ENCODE measurements at regions not wholly inside any gene's neighbourhood (a gene's known extent, or its start where the extent isn't known, plus 50 kb on each side); places are given as distances from the start of the nearest gene placed in this dataset.

DNA sequence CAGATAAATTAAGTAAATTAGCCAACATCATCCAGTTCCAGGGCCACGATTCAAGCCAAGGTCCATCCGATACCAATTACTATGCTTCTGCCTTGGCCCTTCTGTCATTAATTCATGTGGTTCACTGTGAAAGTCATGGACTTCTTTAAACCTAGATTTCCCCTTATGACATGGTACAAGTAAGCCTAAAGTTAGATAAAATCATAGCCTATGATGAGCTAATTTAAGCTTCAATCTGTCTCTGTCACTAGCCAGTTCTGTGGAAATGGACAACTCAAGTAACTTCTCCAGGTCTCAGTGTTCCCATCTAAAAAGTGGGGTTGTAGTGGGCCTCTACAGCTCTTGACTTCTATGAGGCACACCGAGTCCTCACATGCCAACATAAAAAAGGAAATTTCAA is 225.5 kb upstream of the MARCKS start:
- intact Hi-C loops (cut with DNase I), result no loop called here
- Histone ChIP-seq H3K27me3 (no peaks in the 10 kb centered on the region), H3K4me3 (no peak overlapping the region), H3K36me3 (no peaks in the 10 kb centered on the region), H3K9me3 (no peaks in the 10 kb centered on the region), H3K27ac (no peak overlapping the region), H3K4me1 (ENCODE audit: insufficient read depth) (peaks cover 2% of the 10 kb centered on the region)
- no peak for TF ChIP-seq EP300 (IDR thresholded peaks at IDR 0.05)
- TF ChIP-seq, protein P1, sequence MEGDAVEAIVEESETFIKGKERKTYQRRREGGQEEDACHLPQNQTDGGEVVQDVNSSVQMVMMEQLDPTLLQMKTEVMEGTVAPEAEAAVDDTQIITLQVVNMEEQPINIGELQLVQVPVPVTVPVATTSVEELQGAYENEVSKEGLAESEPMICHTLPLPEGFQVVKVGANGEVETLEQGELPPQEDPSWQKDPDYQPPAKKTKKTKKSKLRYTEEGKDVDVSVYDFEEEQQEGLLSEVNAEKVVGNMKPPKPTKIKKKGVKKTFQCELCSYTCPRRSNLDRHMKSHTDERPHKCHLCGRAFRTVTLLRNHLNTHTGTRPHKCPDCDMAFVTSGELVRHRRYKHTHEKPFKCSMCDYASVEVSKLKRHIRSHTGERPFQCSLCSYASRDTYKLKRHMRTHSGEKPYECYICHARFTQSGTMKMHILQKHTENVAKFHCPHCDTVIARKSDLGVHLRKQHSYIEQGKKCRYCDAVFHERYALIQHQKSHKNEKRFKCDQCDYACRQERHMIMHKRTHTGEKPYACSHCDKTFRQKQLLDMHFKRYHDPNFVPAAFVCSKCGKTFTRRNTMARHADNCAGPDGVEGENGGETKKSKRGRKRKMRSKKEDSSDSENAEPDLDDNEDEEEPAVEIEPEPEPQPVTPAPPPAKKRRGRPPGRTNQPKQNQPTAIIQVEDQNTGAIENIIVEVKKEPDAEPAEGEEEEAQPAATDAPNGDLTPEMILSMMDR (IDR thresholded peaks at IDR 0.05), result no peak
- TF ChIP-seq POLR2A (IDR thresholded peaks at IDR 0.05), result no peak
- WGBS, 3 donors, result 92% methylated on average over 3 of the region's 3 CpGs
- no peak for DNase-seq

GRCh38 chr6:113632220-113632864 is 224.8 kb upstream of the MARCKS start:
- H3K27ac ChIP-seq, result no peak overlapping the region
- no peaks in the 10 kb centered on the region for H3K9me3 ChIP-seq
- H3K36me3 ChIP-seq, result no peaks in the 10 kb centered on the region
- TF ChIP-seq EP300 (IDR thresholded peaks at IDR 0.05) (no peak), POLR2A (IDR thresholded peaks at IDR 0.05) (no peak)
- TF ChIP-seq, protein P1 (IDR thresholded peaks at IDR 0.05), result no peak
- H3K27me3 ChIP-seq, result no peaks in the 10 kb centered on the region
- intact Hi-C loops (cut with DNase I), result no loop called here
- WGBS, 3 donors, result 5 to 6% (median 5%) methylated on average over 8 of the region's 8 CpGs
- DNase-seq, result peak in 1 of 5 donors; percentile 22
- no peak overlapping the region for H3K4me3 ChIP-seq
- peaks cover 2% of the 10 kb centered on the region for H3K4me1 ChIP-seq (ENCODE audit: insufficient read depth)

DNA sequence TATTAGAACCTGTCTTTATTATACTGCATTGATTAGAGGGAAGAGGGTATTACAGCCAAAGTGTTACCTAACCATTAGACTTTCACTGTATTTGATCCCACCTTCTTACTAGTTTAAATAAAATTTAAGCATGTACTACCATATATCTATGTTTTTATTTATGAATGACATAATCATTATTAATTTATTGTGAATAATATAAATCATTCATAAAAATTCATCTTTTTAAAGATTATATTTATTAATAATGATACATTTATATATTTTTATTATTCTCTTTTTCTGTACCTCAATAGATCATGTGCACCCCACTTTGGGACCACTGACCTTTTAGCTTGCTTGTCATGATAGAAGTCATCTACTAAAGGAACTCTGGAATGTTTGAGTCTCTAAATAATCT is 223.5 kb upstream of the MARCKS start:
- TF ChIP-seq POLR2A (IDR thresholded peaks at IDR 0.05) (no peak), EP300 (IDR thresholded peaks at IDR 0.05) (no peak)
- TF ChIP-seq, protein P1 (IDR thresholded peaks at IDR 0.05), result no peak

GRCh38 chr6:113634352-113635163 is 222.6 kb upstream of the MARCKS start:
- DNase-seq, result no peak
- H3K27ac ChIP-seq, result no peak overlapping the region
- H3K9me3 ChIP-seq, result no peaks in the 10 kb centered on the region
- intact Hi-C loops (cut with DNase I), result no loop called here
- 84 to 89% (median 86%) methylated on average over 4 of the region's 4 CpGs for WGBS, 3 donors
- peaks cover 2% of the 10 kb centered on the region for H3K4me1 ChIP-seq (ENCODE audit: insufficient read depth)
- H3K4me3 ChIP-seq, result no peak overlapping the region
- TF ChIP-seq POLR2A (IDR thresholded peaks at IDR 0.05) (no peak), EP300 (IDR thresholded peaks at IDR 0.05) (no peak)
- TF ChIP-seq, protein P1 (IDR thresholded peaks at IDR 0.05), result no peak
- H3K27me3 ChIP-seq, result no peaks in the 10 kb centered on the region
- H3K36me3 ChIP-seq, result no peaks in the 10 kb centered on the region

More for the DNA sequence above, 223.5 kb upstream of the MARCKS start:
- peaks cover 2% of the 10 kb centered on the region for H3K4me1 ChIP-seq (ENCODE audit: insufficient read depth)
- H3K27me3 ChIP-seq, result no peaks in the 10 kb centered on the region
- intact Hi-C loops (cut with DNase I), result no loop called here
- no peaks in the 10 kb centered on the region for H3K36me3 ChIP-seq
- no peak overlapping the region for H3K4me3 ChIP-seq
- no peak for DNase-seq
- H3K9me3 ChIP-seq, result no peaks in the 10 kb centered on the region
- no peak overlapping the region for H3K27ac ChIP-seq

Data from ovary (tissue), 7 donors.